SK-N-SH treated with all-trans-retinoic acid at 6 μM for 48 hours (cell line): ENCODE measurements at regions not wholly inside any gene's neighbourhood (a gene's known extent, or its start where the extent isn't known, plus 50 kb on each side); places are given as distances from the start of the nearest gene placed in this dataset.
"Not testable (repeated sequence)": the region's sequence is repeated elsewhere in the genome, so short reads cannot be mapped to it uniquely, and the experiment has no call there.

Source experiments
- ARNTL ChIP-seq: fragments of 450-650 bp; formaldehyde crosslinking; IDR thresholded peaks from 2 replicates; pipeline ENCODE4 v1.5.0; 2020; ENCODE audit warnings: low read depth, mild to moderate bottlenecking, moderate library complexity, borderline replicate concordance
- BACH2 ChIP-seq: fragments of 250-450 bp; sonication (Bioruptor Pico); IDR thresholded peaks from 2 replicates; pipeline ENCODE4 v1.9.0; 2021; ENCODE audit warnings: mild to moderate bottlenecking, borderline replicate concordance
- CSDC2 ChIP-seq: fragments of 250-450 bp; sonication (Bioruptor Pico); IDR thresholded peaks from 2 replicates; pipeline ENCODE4 v1.5.0; 2020; ENCODE audit warnings: mild to moderate bottlenecking, moderate library complexity
- GLIS3 ChIP-seq: fragments of 250-450 bp; sonication (Bioruptor Pico); IDR thresholded peaks from 2 replicates; pipeline ENCODE4 v1.5.0; 2020; ENCODE audit warnings: mild to moderate bottlenecking, moderate library complexity
- ISL1 ChIP-seq: fragments of 250-450 bp; sonication (Bioruptor Pico); IDR thresholded peaks from 2 replicates; pipeline ENCODE4 v2.1.2; 2022; ENCODE audit warnings: mild to moderate bottlenecking, moderate library complexity
- SNAI2 ChIP-seq: fragments of 250-450 bp; sonication (Bioruptor Pico); IDR thresholded peaks from 2 replicates; pipeline ENCODE4 v1.5.0; 2020; ENCODE audit warnings: mild to moderate bottlenecking, moderate library complexity
- TOX ChIP-seq: fragments of 250-450 bp; sonication (Bioruptor Pico); IDR thresholded peaks from 2 replicates; pipeline ENCODE4 v1.8.0; 2021; ENCODE audit warnings: mild to moderate bottlenecking, moderate library complexity, borderline replicate concordance
- ZFP3 ChIP-seq: fragments of 250-450 bp; sonication (Bioruptor Pico); IDR thresholded peaks from 2 replicates; pipeline ENCODE4 v1.5.0; 2020; ENCODE audit warnings: mild to moderate bottlenecking, moderate library complexity
- ZNF565 ChIP-seq: fragments of 450-650 bp; formaldehyde crosslinking; conservative IDR thresholded peaks from 2 replicates; pipeline ENCODE4 v1.5.0; 2020; ENCODE audit warnings: low read depth, mild to moderate bottlenecking, moderate library complexity
- TF ChIP-seq, protein P1 (sequence below): fragments of 250-450 bp; sonication (Bioruptor Pico); IDR thresholded peaks from 2 replicates; pipeline ENCODE4 v1.8.0; 2020; ENCODE audit warnings: mild to moderate bottlenecking, moderate library complexity, borderline replicate concordance
- TF ChIP-seq, protein P2 (sequence below): fragments of 250-450 bp; sonication (Bioruptor Pico); IDR thresholded peaks from 2 replicates; pipeline ENCODE4 v1.8.0; 2021; ENCODE audit warnings: low read depth, mild to moderate bottlenecking, moderate library complexity, borderline replicate concordance
- TF ChIP-seq, protein P3 (sequence below): fragments of 250-450 bp; sonication (Bioruptor Pico); IDR thresholded peaks from 2 replicates; pipeline ENCODE4 v1.5.0; 2020; ENCODE audit warnings: mild to moderate bottlenecking, moderate library complexity
- TF ChIP-seq, protein P4 (sequence below): fragments of 250-450 bp; sonication (Bioruptor Pico); IDR thresholded peaks from 2 replicates; pipeline ENCODE4 v1.5.1; 2020; ENCODE audit warnings: low read depth, mild to moderate bottlenecking, moderate library complexity

DNA sequence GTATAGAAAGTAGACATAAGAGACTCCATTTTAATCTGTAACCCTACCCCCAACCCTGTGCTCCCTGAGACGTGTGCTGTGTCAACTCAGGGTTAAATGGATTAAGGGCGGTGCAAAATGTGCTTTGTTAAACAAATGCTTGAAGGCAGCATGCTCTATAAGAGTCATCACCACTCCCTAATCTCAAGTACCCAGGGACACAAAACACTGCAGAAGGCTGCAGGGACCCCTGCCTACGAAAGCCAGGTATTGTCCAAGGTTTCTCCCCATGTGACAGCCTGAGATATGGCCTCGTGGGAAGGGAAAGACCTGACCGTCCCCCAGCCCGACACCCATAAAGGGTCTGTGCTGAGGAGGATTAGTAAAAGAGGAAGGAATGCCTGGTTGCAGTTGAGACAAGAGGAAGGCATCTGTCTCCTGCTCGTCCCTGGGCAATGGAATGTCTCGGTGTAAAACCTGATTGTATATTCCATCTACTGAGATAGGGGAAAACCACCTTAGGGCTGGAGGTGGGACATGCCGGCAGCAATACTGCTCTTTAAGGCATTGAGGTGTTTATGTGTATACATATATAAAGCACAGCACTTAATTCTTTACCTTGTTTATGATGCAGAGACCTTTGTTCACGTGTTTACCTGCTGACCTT lies 138.7 kb downstream of the KCNE4 start:
- not testable (repeated sequence) for TF ChIP-seq ZNF565 (CRISPR knock-in tag); TOX (CRISPR knock-in tag); GLIS3; ARNTL (CRISPR knock-in tag); CSDC2 (CRISPR knock-in tag); ISL1 (CRISPR knock-in tag); BACH2 (CRISPR knock-in tag); ZFP3 (CRISPR knock-in tag); SNAI2 (CRISPR knock-in tag)
- TF ChIP-seq, protein P1, sequence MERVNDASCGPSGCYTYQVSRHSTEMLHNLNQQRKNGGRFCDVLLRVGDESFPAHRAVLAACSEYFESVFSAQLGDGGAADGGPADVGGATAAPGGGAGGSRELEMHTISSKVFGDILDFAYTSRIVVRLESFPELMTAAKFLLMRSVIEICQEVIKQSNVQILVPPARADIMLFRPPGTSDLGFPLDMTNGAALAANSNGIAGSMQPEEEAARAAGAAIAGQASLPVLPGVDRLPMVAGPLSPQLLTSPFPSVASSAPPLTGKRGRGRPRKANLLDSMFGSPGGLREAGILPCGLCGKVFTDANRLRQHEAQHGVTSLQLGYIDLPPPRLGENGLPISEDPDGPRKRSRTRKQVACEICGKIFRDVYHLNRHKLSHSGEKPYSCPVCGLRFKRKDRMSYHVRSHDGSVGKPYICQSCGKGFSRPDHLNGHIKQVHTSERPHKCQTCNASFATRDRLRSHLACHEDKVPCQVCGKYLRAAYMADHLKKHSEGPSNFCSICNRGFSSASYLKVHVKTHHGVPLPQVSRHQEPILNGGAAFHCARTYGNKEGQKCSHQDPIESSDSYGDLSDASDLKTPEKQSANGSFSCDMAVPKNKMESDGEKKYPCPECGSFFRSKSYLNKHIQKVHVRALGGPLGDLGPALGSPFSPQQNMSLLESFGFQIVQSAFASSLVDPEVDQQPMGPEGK: not testable (repeated sequence)
- TF ChIP-seq, protein P2, sequence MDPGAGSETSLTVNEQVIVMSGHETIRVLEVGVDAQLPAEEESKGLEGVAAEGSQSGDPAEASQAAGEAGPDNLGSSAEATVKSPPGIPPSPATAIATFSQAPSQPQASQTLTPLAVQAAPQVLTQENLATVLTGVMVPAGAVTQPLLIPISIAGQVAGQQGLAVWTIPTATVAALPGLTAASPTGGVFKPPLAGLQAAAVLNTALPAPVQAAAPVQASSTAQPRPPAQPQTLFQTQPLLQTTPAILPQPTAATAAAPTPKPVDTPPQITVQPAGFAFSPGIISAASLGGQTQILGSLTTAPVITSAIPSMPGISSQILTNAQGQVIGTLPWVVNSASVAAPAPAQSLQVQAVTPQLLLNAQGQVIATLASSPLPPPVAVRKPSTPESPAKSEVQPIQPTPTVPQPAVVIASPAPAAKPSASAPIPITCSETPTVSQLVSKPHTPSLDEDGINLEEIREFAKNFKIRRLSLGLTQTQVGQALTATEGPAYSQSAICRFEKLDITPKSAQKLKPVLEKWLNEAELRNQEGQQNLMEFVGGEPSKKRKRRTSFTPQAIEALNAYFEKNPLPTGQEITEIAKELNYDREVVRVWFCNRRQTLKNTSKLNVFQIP (CRISPR knock-in tag): not testable (repeated sequence)
- TF ChIP-seq, protein P3, sequence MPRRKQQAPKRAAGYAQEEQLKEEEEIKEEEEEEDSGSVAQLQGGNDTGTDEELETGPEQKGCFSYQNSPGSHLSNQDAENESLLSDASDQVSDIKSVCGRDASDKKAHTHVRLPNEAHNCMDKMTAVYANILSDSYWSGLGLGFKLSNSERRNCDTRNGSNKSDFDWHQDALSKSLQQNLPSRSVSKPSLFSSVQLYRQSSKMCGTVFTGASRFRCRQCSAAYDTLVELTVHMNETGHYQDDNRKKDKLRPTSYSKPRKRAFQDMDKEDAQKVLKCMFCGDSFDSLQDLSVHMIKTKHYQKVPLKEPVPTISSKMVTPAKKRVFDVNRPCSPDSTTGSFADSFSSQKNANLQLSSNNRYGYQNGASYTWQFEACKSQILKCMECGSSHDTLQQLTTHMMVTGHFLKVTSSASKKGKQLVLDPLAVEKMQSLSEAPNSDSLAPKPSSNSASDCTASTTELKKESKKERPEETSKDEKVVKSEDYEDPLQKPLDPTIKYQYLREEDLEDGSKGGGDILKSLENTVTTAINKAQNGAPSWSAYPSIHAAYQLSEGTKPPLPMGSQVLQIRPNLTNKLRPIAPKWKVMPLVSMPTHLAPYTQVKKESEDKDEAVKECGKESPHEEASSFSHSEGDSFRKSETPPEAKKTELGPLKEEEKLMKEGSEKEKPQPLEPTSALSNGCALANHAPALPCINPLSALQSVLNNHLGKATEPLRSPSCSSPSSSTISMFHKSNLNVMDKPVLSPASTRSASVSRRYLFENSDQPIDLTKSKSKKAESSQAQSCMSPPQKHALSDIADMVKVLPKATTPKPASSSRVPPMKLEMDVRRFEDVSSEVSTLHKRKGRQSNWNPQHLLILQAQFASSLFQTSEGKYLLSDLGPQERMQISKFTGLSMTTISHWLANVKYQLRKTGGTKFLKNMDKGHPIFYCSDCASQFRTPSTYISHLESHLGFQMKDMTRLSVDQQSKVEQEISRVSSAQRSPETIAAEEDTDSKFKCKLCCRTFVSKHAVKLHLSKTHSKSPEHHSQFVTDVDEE (CRISPR knock-in tag): not testable (repeated sequence)
- TF ChIP-seq, protein P4, sequence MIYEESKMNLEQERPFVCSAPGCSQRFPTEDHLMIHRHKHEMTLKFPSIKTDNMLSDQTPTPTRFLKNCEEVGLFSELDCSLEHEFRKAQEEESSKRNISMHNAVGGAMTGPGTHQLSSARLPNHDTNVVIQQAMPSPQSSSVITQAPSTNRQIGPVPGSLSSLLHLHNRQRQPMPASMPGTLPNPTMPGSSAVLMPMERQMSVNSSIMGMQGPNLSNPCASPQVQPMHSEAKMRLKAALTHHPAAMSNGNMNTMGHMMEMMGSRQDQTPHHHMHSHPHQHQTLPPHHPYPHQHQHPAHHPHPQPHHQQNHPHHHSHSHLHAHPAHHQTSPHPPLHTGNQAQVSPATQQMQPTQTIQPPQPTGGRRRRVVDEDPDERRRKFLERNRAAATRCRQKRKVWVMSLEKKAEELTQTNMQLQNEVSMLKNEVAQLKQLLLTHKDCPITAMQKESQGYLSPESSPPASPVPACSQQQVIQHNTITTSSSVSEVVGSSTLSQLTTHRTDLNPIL (CRISPR knock-in tag): not testable (repeated sequence)
